Left forelimb (tissue), 1 donor: ENCODE measurements at regions not wholly inside any gene's neighbourhood (a gene's known extent, or its start where the extent isn't known, plus 50 kb on each side); places are given as distances from the start of the nearest gene placed in this dataset.
"Not testable (repeated sequence)": the region's sequence is repeated elsewhere in the genome, so short reads cannot be mapped to it uniquely, and the experiment has no call there.

ENCODE experiments used
- DNase-seq: peaks from one replicate; pipeline ENCODE4 v3.0.0-alpha.2; 2018; ENCODE audit warnings: low spot score

GRCh38 chr16:85527042-85527766 lies 85.9 kb upstream of the GSE1 start:
- DNase-seq: no peak

GRCh38 chr16:85527767-85528297 lies 85.3 kb upstream of the GSE1 start:
- no peak for DNase-seq

- no peak for DNase-seq
Measured at GRCh38 chr16:85528528-85529387, 84.4 kb upstream of the GSE1 start.

GRCh38 chr16:85529489-85530369 lies 83.4 kb upstream of the GSE1 start:
- DNase-seq: no peak

- DNase-seq: no peak
Measured at GRCh38 chr16:85530370-85530739, 82.8 kb upstream of the GSE1 start.

GRCh38 chr16:85531516-85531915 lies 81.6 kb upstream of the GSE1 start:
- DNase-seq: no peak

- no peak for DNase-seq
Measured at GRCh38 chr16:85532147-85532546, 81.0 kb upstream of the GSE1 start.

GRCh38 chr16:85533593-85533992 lies 79.5 kb upstream of the GSE1 start:
- DNase-seq: not testable (repeated sequence)

GRCh38 chr16:85534536-85535351 lies 78.4 kb upstream of the GSE1 start:
- no peak for DNase-seq

GRCh38 chr16:85535352-85536072 lies 77.6 kb upstream of the GSE1 start:
- no peak for DNase-seq

- DNase-seq: no peak
Measured at GRCh38 chr16:85536073-85536410, 77.1 kb upstream of the GSE1 start.

GRCh38 chr16:85536411-85537330 lies 76.5 kb upstream of the GSE1 start:
- DNase-seq: no peak

- DNase-seq: no peak
Measured at GRCh38 chr16:85537331-85537788, 75.8 kb upstream of the GSE1 start.

GRCh38 chr16:85537795-85538401 lies 75.2 kb upstream of the GSE1 start:
- DNase-seq: no peak

- DNase-seq: no peak
Measured at GRCh38 chr16:85539084-85539483, 74.0 kb upstream of the GSE1 start.

- DNase-seq: no peak
Measured at GRCh38 chr16:85539629-85540291, 73.4 kb upstream of the GSE1 start.

GRCh38 chr16:85541181-85541580 lies 71.9 kb upstream of the GSE1 start:
- DNase-seq: no peak

- DNase-seq: no peak
Measured at GRCh38 chr16:85541619-85541979, 71.5 kb upstream of the GSE1 start.
